Osteocyte (in vitro differentiated cells): ENCODE measurements at regions not wholly inside any gene's neighbourhood (a gene's known extent, or its start where the extent isn't known, plus 50 kb on each side); places are given as distances from the start of the nearest gene placed in this dataset.

Experiments
- DNase-seq: peaks from one replicate; pipeline ENCODE4 v3.0.0; 2021; ENCODE audit warnings: mixed read lengths; ENCODE audit not compliant: unreplicated experiment; ENCODE audit errors: extremely low spot score
- H3K27ac Mint-ChIP-seq: one replicate; pipeline ENCODE4 v1.8.0; 2021; ENCODE audit warnings: mild to moderate bottlenecking, mixed read lengths; ENCODE audit not compliant: unreplicated experiment
- H3K27me3 Mint-ChIP-seq: one replicate; pipeline ENCODE4 v1.8.0; 2021; ENCODE audit warnings: mixed read lengths; ENCODE audit not compliant: unreplicated experiment
- H3K36me3 Mint-ChIP-seq: one replicate; pipeline ENCODE4 v1.8.0; 2021; ENCODE audit warnings: mixed read lengths; ENCODE audit not compliant: unreplicated experiment
- H3K4me1 Mint-ChIP-seq: one replicate; pipeline ENCODE4 v1.8.0; 2021; ENCODE audit warnings: mixed read lengths; ENCODE audit not compliant: unreplicated experiment
- H3K4me3 Mint-ChIP-seq: one replicate; pipeline ENCODE4 v1.8.0; 2021; ENCODE audit warnings: mild to moderate bottlenecking, moderate library complexity, mixed read lengths; ENCODE audit not compliant: unreplicated experiment
- H3K9me3 Mint-ChIP-seq: one replicate; pipeline ENCODE4 v1.8.0; 2021; ENCODE audit warnings: mixed read lengths; ENCODE audit not compliant: unreplicated experiment
- CTCF ChIP-seq: fragments of 200-600 bp; sonication (generic); IDR thresholded peaks from 2 replicates; pipeline ENCODE4 v1.5.0; 2021; ENCODE audit warnings: antibody characterized with exemption, mild to moderate bottlenecking, moderate library complexity

- H3K27ac Mint-ChIP-seq = no peak overlapping the region
- peaks cover 45% of the 10 kb centered on the region for H3K9me3 Mint-ChIP-seq
Observed at GRCh38 chr5:5967944-5968343, 410.4 kb downstream of the MED10 start.

GRCh38 chr5:5967373-5967772 lies 411.0 kb downstream of the MED10 start:
- no peak overlapping the region for H3K27ac Mint-ChIP-seq
- H3K27me3 Mint-ChIP-seq = no peaks in the 10 kb centered on the region
- TF ChIP-seq CTCF = no peak
- no peak overlapping the region for H3K4me3 Mint-ChIP-seq
- peaks cover 41% of the 10 kb centered on the region for H3K9me3 Mint-ChIP-seq
- DNase-seq = no peak
- H3K36me3 Mint-ChIP-seq = peaks cover 3% of the 10 kb centered on the region
- H3K4me1 Mint-ChIP-seq = no peaks in the 10 kb centered on the region

More at GRCh38 chr5:5967944-5968343, 410.4 kb downstream of the MED10 start:
- Mint-ChIP-seq H3K4me1 (no peaks in the 10 kb centered on the region), H3K4me3 (no peak overlapping the region), H3K36me3 (peaks cover 3% of the 10 kb centered on the region), H3K27me3 (no peaks in the 10 kb centered on the region)
- TF ChIP-seq CTCF = no peak
- DNase-seq = no peak

GRCh38 chr5:5965132-5965531 lies 413.2 kb downstream of the MED10 start:
- no peak for DNase-seq
- Mint-ChIP-seq H3K4me1 (no peaks in the 10 kb centered on the region), H3K27ac (no peak overlapping the region), H3K9me3 (peaks cover 40% of the 10 kb centered on the region), H3K4me3 (no peak overlapping the region), H3K36me3 (peaks cover 3% of the 10 kb centered on the region), H3K27me3 (no peaks in the 10 kb centered on the region)
- TF ChIP-seq CTCF = no peak

- Mint-ChIP-seq H3K4me1 (no peaks in the 10 kb centered on the region), H3K27me3 (no peaks in the 10 kb centered on the region), H3K36me3 (peaks cover 3% of the 10 kb centered on the region), H3K27ac (no peak overlapping the region), H3K4me3 (no peak overlapping the region), H3K9me3 (peaks cover 34% of the 10 kb centered on the region)
- TF ChIP-seq CTCF = no peak
- no peak for DNase-seq
Observed at GRCh38 chr5:5964347-5964746, 414.0 kb downstream of the MED10 start.

GRCh38 chr5:5957737-5958136 lies 420.6 kb downstream of the MED10 start:
- Mint-ChIP-seq H3K36me3 (no peaks in the 10 kb centered on the region), H3K27me3 (no peaks in the 10 kb centered on the region), H3K4me3 (no peak overlapping the region), H3K27ac (no peak overlapping the region), H3K4me1 (no peaks in the 10 kb centered on the region), H3K9me3 (peaks cover 43% of the 10 kb centered on the region)
- DNase-seq = no peak
- no peak for TF ChIP-seq CTCF
